MM.1S (cell line): ENCODE measurements at regions not wholly inside any gene's neighbourhood (a gene's known extent, or its start where the extent isn't known, plus 50 kb on each side); places are given as distances from the start of the nearest gene placed in this dataset.

Source experiments
- EZH2 ChIP-seq: fragments of 300-600 bp; sonication (generic); optimal IDR thresholded peaks from 2 replicates; pipeline ENCODE3; 2017; ENCODE audit warnings: low read depth, mild to moderate bottlenecking, antibody characterized with exemption, low read length, mixed read lengths
- TF ChIP-seq, protein P1 (sequence below): fragments of 300-600 bp; sonication (generic); IDR thresholded peaks from 2 replicates; pipeline ENCODE4 v1.5.1; 2016; ENCODE audit warnings: antibody characterized with exemption, low read length, mixed read lengths

DNA sequence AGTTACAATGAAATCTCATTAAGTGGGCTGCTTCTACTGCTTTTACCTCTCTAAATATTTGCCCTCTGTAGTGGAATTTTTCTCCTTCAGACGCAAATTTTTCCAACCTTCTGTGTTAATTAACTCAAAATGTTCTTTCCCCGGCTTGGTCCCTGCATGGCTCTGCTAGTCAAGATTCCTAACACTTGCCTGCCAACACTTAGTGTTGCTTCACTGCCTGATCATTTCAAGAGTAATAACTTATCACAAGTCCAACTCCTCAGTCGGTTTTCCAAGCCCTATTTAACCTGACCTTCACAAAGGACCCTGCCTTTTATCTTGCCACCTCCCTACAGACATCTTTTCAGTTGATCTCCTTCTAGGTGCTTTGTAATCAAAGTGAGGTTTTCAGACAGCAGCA is 142.7 kb downstream of the HRH4 start:
- TF ChIP-seq, protein P1, sequence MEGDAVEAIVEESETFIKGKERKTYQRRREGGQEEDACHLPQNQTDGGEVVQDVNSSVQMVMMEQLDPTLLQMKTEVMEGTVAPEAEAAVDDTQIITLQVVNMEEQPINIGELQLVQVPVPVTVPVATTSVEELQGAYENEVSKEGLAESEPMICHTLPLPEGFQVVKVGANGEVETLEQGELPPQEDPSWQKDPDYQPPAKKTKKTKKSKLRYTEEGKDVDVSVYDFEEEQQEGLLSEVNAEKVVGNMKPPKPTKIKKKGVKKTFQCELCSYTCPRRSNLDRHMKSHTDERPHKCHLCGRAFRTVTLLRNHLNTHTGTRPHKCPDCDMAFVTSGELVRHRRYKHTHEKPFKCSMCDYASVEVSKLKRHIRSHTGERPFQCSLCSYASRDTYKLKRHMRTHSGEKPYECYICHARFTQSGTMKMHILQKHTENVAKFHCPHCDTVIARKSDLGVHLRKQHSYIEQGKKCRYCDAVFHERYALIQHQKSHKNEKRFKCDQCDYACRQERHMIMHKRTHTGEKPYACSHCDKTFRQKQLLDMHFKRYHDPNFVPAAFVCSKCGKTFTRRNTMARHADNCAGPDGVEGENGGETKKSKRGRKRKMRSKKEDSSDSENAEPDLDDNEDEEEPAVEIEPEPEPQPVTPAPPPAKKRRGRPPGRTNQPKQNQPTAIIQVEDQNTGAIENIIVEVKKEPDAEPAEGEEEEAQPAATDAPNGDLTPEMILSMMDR: no peak
- no peak for TF ChIP-seq EZH2
